Right lobe of liver (tissue), 4 donors: ENCODE measurements at regions not wholly inside any gene's neighbourhood (a gene's known extent, or its start where the extent isn't known, plus 50 kb on each side); places are given as distances from the start of the nearest gene placed in this dataset.
"Not testable (repeated sequence)": the region's sequence is repeated elsewhere in the genome, so short reads cannot be mapped to it uniquely, and the experiment has no call there.

Experiments
- CTCF ChIP-seq, 4 donors: fragments of 200-600 bp in 3 of 4; fragments of 450-650 bp in 1 of 4; IDR thresholded peaks; one replicate each; pipeline versions ENCODE4 v1.5.1 to v1.8.0; 2016 to 2022; ENCODE audit warnings: antibody characterized with exemption in 4 of 4, mild to moderate bottlenecking in 2 of 4
- POLR2A ChIP-seq: fragments of 450-650 bp; IDR thresholded peaks from one replicate; pipeline ENCODE4 v1.6.1; 2017; ENCODE audit warnings: antibody characterized with exemption, mild to moderate bottlenecking
- donor health status: DM: no; HTN: no; CAD: no.
- donor health status: DM: no; HTN: no; CAD: no.
- donor health status: DM: no; HTN: yes; CAD: no.

- not testable (repeated sequence) for TF ChIP-seq POLR2A; CTCF (IDR thresholded peaks at IDR 0.05)
Measured at GRCh38 chr6:50921378-50921777, 102.7 kb downstream of the TFAP2B start.
